Right lobe of liver (tissue), 4 donors: ENCODE measurements at regions not wholly inside any gene's neighbourhood (a gene's known extent, or its start where the extent isn't known, plus 50 kb on each side); places are given as distances from the start of the nearest gene placed in this dataset.

Experiments used
- CTCF ChIP-seq, 4 donors: fragments of 200-600 bp in 3 of 4; fragments of 450-650 bp in 1 of 4; IDR thresholded peaks; one replicate each; pipeline versions ENCODE4 v1.5.1 to v1.8.0; 2016 to 2022; ENCODE audit warnings: antibody characterized with exemption in 4 of 4, mild to moderate bottlenecking in 2 of 4
- POLR2A ChIP-seq: fragments of 450-650 bp; IDR thresholded peaks from one replicate; pipeline ENCODE4 v1.6.1; 2017; ENCODE audit warnings: antibody characterized with exemption, mild to moderate bottlenecking
- donor health status: DM: no; HTN: no; CAD: no.
- donor health status: DM: no; HTN: no; CAD: no.
- donor health status: DM: no; HTN: yes; CAD: no.

- no peak for TF ChIP-seq CTCF (IDR thresholded peaks at IDR 0.05)
- no peak for TF ChIP-seq POLR2A
Measured at GRCh38 chr13:44263751-44264620, 109.6 kb upstream of the SERP2 start.
